T-cell (primary cell): ENCODE measurements at regions not wholly inside any gene's neighbourhood (a gene's known extent, or its start where the extent isn't known, plus 50 kb on each side); places are given as distances from the start of the nearest gene placed in this dataset.
"Not testable (repeated sequence)": the region's sequence is repeated elsewhere in the genome, so short reads cannot be mapped to it uniquely, and the experiment has no call there.

ENCODE experiments used
- ATAC-seq, 4 experiments: fragments of 200-7000 bp in 3 of 4; fragments of 150-1000 bp in 1 of 4; cut with Tn5 transposase; replicated peaks in 1 of 4; 1 replicate in 3 of 4; 2 replicates in 1 of 4; pipeline ENCODE4 v1.10.0; 2021; ENCODE audit warnings: moderate library complexity in 3 of 4, mild to moderate bottlenecking in 2 of 4, moderate number of reproducible peaks in 1 of 4
- CTCF ChIA-PET, 2 donors: fragments of 300-600 bp; sonication (Branson Sonifier 250); formaldehyde crosslinking; loops; one replicate each; lab custom pipeline; 2022; ENCODE audit warnings: antibody characterized with exemption in 2 of 2; lab: Charles Lee
- POLR2A ChIA-PET, 2 donors: fragments of 300-600 bp; sonication (Branson Sonifier 250); formaldehyde crosslinking; loops; one replicate each; lab custom pipeline; 2022; ENCODE audit warnings: antibody characterized with exemption in 2 of 2; lab: Charles Lee
- DNase-seq, 35 experiments: peaks; one replicate each; pipeline versions ENCODE4 v3.0.0 to v3.0.0-alpha.2; 2013 to 2023
- H3K27ac ChIP-seq: one replicate; pipeline ENCODE4 v1.5.1; 2013; ENCODE audit warnings: low read length
- H3K27me3 ChIP-seq, 2 experiments: replicated peaks in 1 of 2; 1 replicate in 1 of 2; 2 replicates in 1 of 2; pipeline versions ENCODE4 v1.6.1 to v1.7.0; 2013; ENCODE audit warnings: low read length in 1 of 2, mixed read lengths in 1 of 2; ENCODE audit not compliant: control insufficient read depth in 2 of 2, insufficient read depth in 2 of 2; ENCODE audit errors: extremely low read depth in 1 of 2
- H3K36me3 ChIP-seq, 2 donors: 1 replicate in 1 of 2; 2 replicates in 1 of 2; pipeline versions ENCODE4 v1.6.1 to v1.7.0; 2013; ENCODE audit warnings: low read length in 1 of 2; ENCODE audit not compliant: control insufficient read depth in 2 of 2, insufficient read depth in 1 of 2; ENCODE audit errors: extremely low read depth in 1 of 2
- H3K4me1 ChIP-seq, 2 experiments: 1 replicate in 1 of 2; 2 replicates in 1 of 2; pipeline versions ENCODE4 v1.6.1 to v1.7.0; 2013; ENCODE audit warnings: low read length in 2 of 2, mixed read lengths in 1 of 2; ENCODE audit not compliant: insufficient read depth in 2 of 2, control insufficient read depth in 1 of 2; ENCODE audit errors: extremely low read depth in 1 of 2
- H3K4me3 ChIP-seq, 2 donors: 1 replicate in 1 of 2; 2 replicates in 1 of 2; pipeline versions ENCODE4 v1.5.1 to v1.7.0; 2013; ENCODE audit warnings: mild to moderate bottlenecking in 2 of 2, low read length in 1 of 2, moderate library complexity in 1 of 2; ENCODE audit not compliant: control insufficient read depth in 1 of 2; ENCODE audit errors: extremely low read depth in 1 of 2
- H3K9me3 ChIP-seq: 2 replicates; pipeline ENCODE4 v1.7.0; 2013
- H3K27ac Mint-ChIP-seq, 2 donors: one replicate each; pipeline ENCODE4 v1.8.0; 2020 to 2021; ENCODE audit warnings: mild to moderate bottlenecking in 2 of 2, mixed read lengths in 2 of 2
- H3K27me3 Mint-ChIP-seq, 2 donors: one replicate each; pipeline ENCODE4 v1.8.0; 2021 to 2022; ENCODE audit warnings: mixed read lengths in 2 of 2
- H3K36me3 Mint-ChIP-seq: one replicate; pipeline ENCODE4 v1.8.0; 2021; ENCODE audit warnings: mixed read lengths
- H3K4me1 Mint-ChIP-seq, 3 donors: one replicate each; pipeline ENCODE4 v1.8.0; 2020 to 2022; ENCODE audit warnings: mixed read lengths in 3 of 3, mild to moderate bottlenecking in 1 of 3
- H3K4me3 Mint-ChIP-seq, 3 donors: one replicate each; pipeline ENCODE4 v1.8.0; 2020 to 2022; ENCODE audit warnings: mild to moderate bottlenecking in 3 of 3, mixed read lengths in 3 of 3, moderate library complexity in 3 of 3
- H3K9me3 Mint-ChIP-seq, 3 donors: one replicate each; pipeline ENCODE4 v1.8.0; 2020 to 2022; ENCODE audit warnings: mixed read lengths in 3 of 3
- WGBS: methylation state at CpG from one replicate; pipeline ENCODE4 v1.1.5; 2013; ENCODE audit warnings: missing lambda C conversion rate; ENCODE audit not compliant: insufficient coverage; 5-methylcytosine and 5-hydroxymethylcytosine counted together

- DNase-seq (no peak), ATAC-seq (no peak)
- CTCF ChIA-PET, result no interaction called here
- H3K27ac ChIP-seq, result no peak overlapping the region
- H3K36me3 ChIP-seq, result no peaks in the 10 kb centered on the region
- H3K9me3 Mint-ChIP-seq, result peaks cover 0 to 6% (median 3%) of the 10 kb centered on the region in 3 donors
- H3K27ac Mint-ChIP-seq, result no peak overlapping the region
- H3K27me3 ChIP-seq, result no peaks in the 10 kb centered on the region
- H3K4me3 Mint-ChIP-seq, result no peak overlapping the region
- no peaks in the 10 kb centered on the region for H3K4me1 ChIP-seq
- H3K4me1 Mint-ChIP-seq, result no peaks in the 10 kb centered on the region
- no peaks in the 10 kb centered on the region for H3K9me3 ChIP-seq
- no peak overlapping the region for H3K4me3 ChIP-seq
- H3K36me3 Mint-ChIP-seq, result no peaks in the 10 kb centered on the region
- no peaks in the 10 kb centered on the region for H3K27me3 Mint-ChIP-seq
- POLR2A ChIA-PET, result no interaction called here
- WGBS, result 87% methylated on average over 3 of the region's 8 CpGs
Observed at GRCh38 chr15:96867992-96868391, 537.5 kb downstream of the NR2F2 start.

GRCh38 chr15:96869122-96869521, 538.6 kb downstream of the NR2F2 start:
- no peak for ATAC-seq
- Mint-ChIP-seq H3K27me3 (no peaks in the 10 kb centered on the region), H3K36me3 (no peaks in the 10 kb centered on the region), H3K9me3 (peaks cover 0 to 6% (median 0%) of the 10 kb centered on the region in 3 donors), H3K4me1 (no peaks in the 10 kb centered on the region), H3K27ac (no peak overlapping the region), H3K4me3 (no peak overlapping the region)
- no peak overlapping the region for H3K4me3 ChIP-seq
- no peaks in the 10 kb centered on the region for H3K9me3 ChIP-seq
- H3K4me1 ChIP-seq, result no peaks in the 10 kb centered on the region
- CTCF ChIA-PET, result interaction anchor here in 1 of 2 donors (0.5 kb wide), 1 partner anchor 959 kb away, joined by 5 read pairs; no protein-coding TSS in a partner anchor
- no peak overlapping the region for H3K27ac ChIP-seq
- DNase-seq, result no peak
- WGBS, result no CpG with 5 or more reads among the region's 1 CpG
- no peaks in the 10 kb centered on the region for H3K36me3 ChIP-seq
- POLR2A ChIA-PET, result no interaction called here
- no peaks in the 10 kb centered on the region for H3K27me3 ChIP-seq

GRCh38 chr15:96869790-96870189, 539.3 kb downstream of the NR2F2 start:
- H3K36me3 ChIP-seq, result no peaks in the 10 kb centered on the region
- no peak overlapping the region for H3K4me3 ChIP-seq
- H3K4me1 ChIP-seq, result no peaks in the 10 kb centered on the region
- H3K9me3 ChIP-seq, result no peaks in the 10 kb centered on the region
- Mint-ChIP-seq H3K27me3 (no peaks in the 10 kb centered on the region), H3K27ac (no peak overlapping the region), H3K4me3 (no peak overlapping the region), H3K36me3 (no peaks in the 10 kb centered on the region), H3K9me3 (peaks cover 0 to 3% (median 0%) of the 10 kb centered on the region in 3 donors), H3K4me1 (no peaks in the 10 kb centered on the region)
- CTCF ChIA-PET, result interaction anchor here in 1 of 2 donors (0.5 kb wide), 1 partner anchor 959 kb away, joined by 5 read pairs; no protein-coding TSS in a partner anchor
- DNase-seq (no peak), ATAC-seq (no peak)
- POLR2A ChIA-PET, result no interaction called here
- no CpG with 5 or more reads among the region's 1 CpG for WGBS
- H3K27me3 ChIP-seq, result no peaks in the 10 kb centered on the region
- H3K27ac ChIP-seq, result no peak overlapping the region

- POLR2A ChIA-PET, result no interaction called here
- Mint-ChIP-seq H3K36me3 (no peaks in the 10 kb centered on the region), H3K4me3 (no peak overlapping the region), H3K4me1 (no peaks in the 10 kb centered on the region), H3K27ac (no peak overlapping the region), H3K27me3 (peaks cover 0 to 1% of the 10 kb centered on the region in 2 donors), H3K9me3 (peaks cover 0 to 3% (median 0%) of the 10 kb centered on the region in 3 donors)
- Histone ChIP-seq H3K4me1 (no peaks in the 10 kb centered on the region), H3K36me3 (no peaks in the 10 kb centered on the region), H3K27me3 (no peaks in the 10 kb centered on the region), H3K27ac (no peak overlapping the region), H3K9me3 (no peaks in the 10 kb centered on the region), H3K4me3 (no peak overlapping the region)
- ATAC-seq (no peak), DNase-seq (no peak)
- WGBS, result 80% methylated on average over 2 of the region's 8 CpGs
- CTCF ChIA-PET, result no interaction called here
Observed at GRCh38 chr15:96870580-96870979, 540.1 kb downstream of the NR2F2 start.

GRCh38 chr15:96877442-96877841, 546.9 kb downstream of the NR2F2 start:
- H3K27me3 Mint-ChIP-seq, result not testable (repeated sequence)

GRCh38 chr15:96878129-96878528, 547.6 kb downstream of the NR2F2 start:
- Mint-ChIP-seq H3K27ac (no peak overlapping the region), H3K36me3 (no peaks in the 10 kb centered on the region), H3K9me3 (peaks cover 0 to 4% (median 4%) of the 10 kb centered on the region in 3 donors), H3K4me1 (no peaks in the 10 kb centered on the region), H3K4me3 (no peak overlapping the region), H3K27me3 (peaks cover 0 to 3% of the 10 kb centered on the region in 2 donors)
- ChIA-PET CTCF (interaction anchor here in 1 of 2 donors (0.5 kb wide), 1 partner anchor 15 kb away, joined by 5 read pairs; no protein-coding TSS in a partner anchor), POLR2A (no interaction called here)
- H3K9me3 ChIP-seq, result peaks cover 3% of the 10 kb centered on the region
- no peaks in the 10 kb centered on the region for H3K27me3 ChIP-seq
- no peaks in the 10 kb centered on the region for H3K4me1 ChIP-seq
- no peaks in the 10 kb centered on the region for H3K36me3 ChIP-seq
- ATAC-seq (no peak), DNase-seq (no peak)
- WGBS, result 88% methylated on average over 1 of the region's 2 CpGs
- H3K4me3 ChIP-seq, result no peak overlapping the region
- H3K27ac ChIP-seq, result no peak overlapping the region

More at GRCh38 chr15:96877442-96877841, 546.9 kb downstream of the NR2F2 start:
- CTCF ChIA-PET, H3K27me3 ChIP-seq, H3K4me1 Mint-ChIP-seq, H3K4me1 ChIP-seq, H3K36me3 ChIP-seq, H3K4me3 ChIP-seq, H3K9me3 ChIP-seq, H3K27ac ChIP-seq, POLR2A ChIA-PET, H3K4me3 Mint-ChIP-seq, H3K36me3 Mint-ChIP-seq, DNase-seq, H3K9me3 Mint-ChIP-seq, ATAC-seq, H3K27ac Mint-ChIP-seq: not testable (repeated sequence)
- WGBS, result 96% methylated on average over 4 of the region's 6 CpGs
